ENCODE measurements at regions not wholly inside any gene's neighbourhood (a gene's known extent, or its start where the extent isn't known, plus 50 kb on each side); places are given as distances from the start of the nearest gene placed in this dataset.

GRCh38 chr13:24052547-24053518, 107.7 kb upstream of the SPATA13 start:
- Histone ChIP-seq H3K27ac (ENCODE audit: low read length) (no peak overlapping the region), H3K9ac (ENCODE audit: low read length) (no peak overlapping the region), H3K36me3 (replicated peaks; ENCODE audit: insufficient read depth, low read length) (no peaks in the 10 kb centered on the region), H3K9me2 (replicated peaks; ENCODE audit: insufficient read depth, low read length) (no peaks in the 10 kb centered on the region), H3K4me2 (ENCODE audit: low read depth, low read length) (no peak overlapping the region), H3K4me3 (ENCODE audit: low read length) (no peak overlapping the region), H3K9me3 (replicated peaks; ENCODE audit: insufficient read depth, low read length) (no peaks in the 10 kb centered on the region), H4K20me1 (ENCODE audit: insufficient read depth, low read length) (no peaks in the 10 kb centered on the region), H3F3A (ENCODE audit: insufficient read depth, low read length) (no peaks in the 10 kb centered on the region), H3K79me2 (ENCODE audit: low read length) (no peaks in the 10 kb centered on the region), H3K27me3 (replicated peaks; ENCODE audit: insufficient read depth, low read length) (no peaks in the 10 kb centered on the region), H2AFZ (ENCODE audit: low read length) (no peak overlapping the region; the same call in 1 of the 2 replicates), H3K4me1 (ENCODE audit: low read length) (no peaks in the 10 kb centered on the region)
- no peak for DNase-seq
- no peak for TF ChIP-seq EZH2phosphoT487 (IDR thresholded peaks at IDR 0.05; ENCODE audit: low read length)
- TF ChIP-seq CTCF (IDR thresholded peaks at IDR 0.05; ENCODE audit: low read length), result no peak
- TF ChIP-seq EZH2 (optimal IDR thresholded peaks at IDR 0.05; ENCODE audit: low read depth, low read length), result no peak

- TF ChIP-seq EZH2 (optimal IDR thresholded peaks at IDR 0.05; ENCODE audit: low read depth, low read length) (no peak), CTCF (IDR thresholded peaks at IDR 0.05; ENCODE audit: low read length) (peak; percentile 59)
- peak overlapping the region; percentile 11; the same call in 1 of the 2 replicates for H2AFZ ChIP-seq (ENCODE audit: low read length)
- H3K27me3 ChIP-seq (replicated peaks; ENCODE audit: insufficient read depth, low read length), result no peaks in the 10 kb centered on the region
- H3K9me3 ChIP-seq (replicated peaks; ENCODE audit: insufficient read depth, low read length), result no peaks in the 10 kb centered on the region
- peak; percentile 86 for DNase-seq
- peak overlapping the region; percentile 22; the same call in 1 of the 2 replicates for H3K4me2 ChIP-seq (ENCODE audit: low read depth, low read length)
- H3K4me1 ChIP-seq (ENCODE audit: low read length), result no peaks in the 10 kb centered on the region
- H3K4me3 ChIP-seq (ENCODE audit: low read length), result no peak overlapping the region
- H3K9ac ChIP-seq (ENCODE audit: low read length), result no peak overlapping the region
- H3F3A ChIP-seq (ENCODE audit: insufficient read depth, low read length), result no peaks in the 10 kb centered on the region
- H3K79me2 ChIP-seq (ENCODE audit: low read length), result no peaks in the 10 kb centered on the region
- H3K9me2 ChIP-seq (replicated peaks; ENCODE audit: insufficient read depth, low read length), result no peaks in the 10 kb centered on the region
- H3K27ac ChIP-seq (ENCODE audit: low read length), result peak overlapping the region; percentile 7; the same call in 1 of the 2 replicates
- H4K20me1 ChIP-seq (ENCODE audit: insufficient read depth, low read length), result no peaks in the 10 kb centered on the region
- no peaks in the 10 kb centered on the region for H3K36me3 ChIP-seq (replicated peaks; ENCODE audit: insufficient read depth, low read length)
Observed at GRCh38 chr13:24053519-24054251, 106.8 kb upstream of the SPATA13 start.

- H3K9me3 ChIP-seq (replicated peaks; ENCODE audit: insufficient read depth, low read length), result no peaks in the 10 kb centered on the region
- no peaks in the 10 kb centered on the region for H3K79me2 ChIP-seq (ENCODE audit: low read length)
- H3K4me1 ChIP-seq (ENCODE audit: low read length), result no peaks in the 10 kb centered on the region
- no peak overlapping the region for H3K9ac ChIP-seq (ENCODE audit: low read length)
- no peaks in the 10 kb centered on the region for H3K9me2 ChIP-seq (replicated peaks; ENCODE audit: insufficient read depth, low read length)
- no peak overlapping the region for H3K4me2 ChIP-seq (ENCODE audit: low read depth, low read length)
- H4K20me1 ChIP-seq (ENCODE audit: insufficient read depth, low read length), result no peaks in the 10 kb centered on the region
- TF ChIP-seq EZH2 (optimal IDR thresholded peaks at IDR 0.05; ENCODE audit: low read depth, low read length) (no peak), CTCF (IDR thresholded peaks at IDR 0.05; ENCODE audit: low read length) (no peak), EZH2phosphoT487 (IDR thresholded peaks at IDR 0.05; ENCODE audit: low read length) (no peak)
- no peaks in the 10 kb centered on the region for H3K36me3 ChIP-seq (replicated peaks; ENCODE audit: insufficient read depth, low read length)
- DNase-seq, result no peak
- no peak overlapping the region for H3K27ac ChIP-seq (ENCODE audit: low read length)
- H2AFZ ChIP-seq (ENCODE audit: low read length), result no peak overlapping the region
- no peaks in the 10 kb centered on the region for H3K27me3 ChIP-seq (replicated peaks; ENCODE audit: insufficient read depth, low read length)
- no peak overlapping the region for H3K4me3 ChIP-seq (ENCODE audit: low read length)
- H3F3A ChIP-seq (ENCODE audit: insufficient read depth, low read length), result no peaks in the 10 kb centered on the region
Observed at GRCh38 chr13:24056616-24057137, 103.8 kb upstream of the SPATA13 start.

Measured in MM.1S (cell line).